Naive B cell (primary cell): ENCODE measurements at regions not wholly inside any gene's neighbourhood (a gene's known extent, or its start where the extent isn't known, plus 50 kb on each side); places are given as distances from the start of the nearest gene placed in this dataset.
A peak's percentile ranks its signal among the peaks of the same experiment; 100 is the strongest.

Experiments
- ATAC-seq, 2 donors: fragments of 150-1000 bp; cut with Tn5 transposase; 2 replicates each; pipeline ENCODE4 v1.10.0; 2021; ENCODE audit warnings: low read depth in 2 of 2, mild to moderate bottlenecking in 2 of 2, moderate library complexity in 2 of 2
- DNase-seq: peaks from one replicate; pipeline ENCODE4 v3.0.0; 2022
- H3K27ac Mint-ChIP-seq, 6 donors: one replicate each; pipeline ENCODE4 v1.8.0; 2020 to 2022; ENCODE audit warnings: mild to moderate bottlenecking in 6 of 6, mixed read lengths in 6 of 6, moderate library complexity in 5 of 6, inconsistent platforms in 2 of 6
- H3K27me3 Mint-ChIP-seq, 3 donors: one replicate each; pipeline ENCODE4 v1.8.0; 2021 to 2022; ENCODE audit warnings: mixed read lengths in 3 of 3, mild to moderate bottlenecking in 1 of 3
- H3K36me3 Mint-ChIP-seq, 2 donors: one replicate each; pipeline ENCODE4 v1.8.0; 2020 to 2022; ENCODE audit warnings: mixed read lengths in 2 of 2, inconsistent platforms in 1 of 2, mild to moderate bottlenecking in 1 of 2
- H3K4me1 Mint-ChIP-seq, 3 donors: one replicate each; pipeline ENCODE4 v1.8.0; 2020 to 2022; ENCODE audit warnings: mixed read lengths in 3 of 3, inconsistent platforms in 1 of 3, mild to moderate bottlenecking in 1 of 3, moderate library complexity in 1 of 3
- H3K4me3 Mint-ChIP-seq, 8 donors: one replicate each; pipeline ENCODE4 v1.8.0; 2020 to 2022; ENCODE audit warnings: mild to moderate bottlenecking in 8 of 8, mixed read lengths in 8 of 8, moderate library complexity in 8 of 8, inconsistent platforms in 2 of 8
- H3K9me3 Mint-ChIP-seq, 7 donors: one replicate each; pipeline ENCODE4 v1.8.0; 2020 to 2022; ENCODE audit warnings: mixed read lengths in 7 of 7, mild to moderate bottlenecking in 5 of 7, inconsistent platforms in 2 of 7, moderate library complexity in 1 of 7

DNA sequence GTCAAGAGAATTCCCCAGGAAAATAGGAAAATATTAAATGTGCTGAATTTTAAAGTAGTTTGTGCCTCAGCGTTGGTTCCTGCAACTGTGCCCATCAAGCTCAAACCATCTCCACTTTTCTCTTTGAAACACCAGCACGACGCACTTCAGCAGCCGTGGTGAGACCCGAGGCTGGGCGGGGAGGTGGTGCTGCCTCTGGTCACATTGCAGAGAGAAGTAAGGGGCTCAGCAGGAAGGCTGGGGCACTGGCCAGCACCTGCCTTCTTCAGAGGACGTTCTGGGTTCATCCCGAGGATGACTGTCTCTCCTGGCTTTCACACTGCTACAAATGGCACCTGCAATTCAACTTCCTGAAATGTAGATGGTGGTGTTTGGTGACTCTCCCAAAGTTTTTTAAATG lies 323.7 kb upstream of the SALL3 start:
- ATAC-seq (no peak), DNase-seq (no peak)
- peaks cover 0 to 5% (median 0%) of the 10 kb centered on the region in 3 donors for H3K4me1 Mint-ChIP-seq
- H3K27ac Mint-ChIP-seq, result no peak overlapping the region
- no peaks in the 10 kb centered on the region for H3K36me3 Mint-ChIP-seq
- no peak overlapping the region for H3K4me3 Mint-ChIP-seq
- peaks cover 0 to 9% (median 5%) of the 10 kb centered on the region in 3 donors for H3K27me3 Mint-ChIP-seq
- peaks cover 2 to 12% (median 7%) of the 10 kb centered on the region in 7 donors for H3K9me3 Mint-ChIP-seq

DNA sequence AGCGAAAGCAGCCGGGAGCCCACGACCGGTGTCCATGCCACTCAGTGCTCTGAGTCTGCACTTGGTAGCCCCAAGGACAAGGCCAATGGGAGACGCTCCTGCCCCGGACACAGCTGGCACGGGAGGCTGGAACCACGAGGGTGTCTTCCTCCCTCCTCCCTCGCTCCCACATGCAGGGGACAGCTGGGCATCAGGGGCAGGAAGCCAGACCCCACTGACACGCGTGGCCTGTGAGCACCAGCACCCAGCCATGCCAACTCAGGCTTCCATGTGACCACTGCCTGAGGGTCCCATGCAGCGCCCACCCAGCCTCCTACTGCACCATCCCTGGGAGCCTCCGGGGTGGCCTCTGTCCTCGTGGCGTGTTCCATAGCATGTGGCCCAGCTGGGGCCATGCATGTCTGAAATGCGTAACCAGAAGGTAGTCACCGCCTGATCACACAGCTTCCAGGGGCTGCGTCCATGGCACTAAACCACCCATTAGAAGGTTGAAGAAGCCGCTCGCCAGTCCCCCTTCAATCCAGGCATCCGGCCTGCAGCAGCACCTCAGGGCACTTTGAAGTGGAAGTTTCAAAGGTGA lies 323.2 kb upstream of the SALL3 start:
- H3K27ac Mint-ChIP-seq, result no peak overlapping the region

DNA sequence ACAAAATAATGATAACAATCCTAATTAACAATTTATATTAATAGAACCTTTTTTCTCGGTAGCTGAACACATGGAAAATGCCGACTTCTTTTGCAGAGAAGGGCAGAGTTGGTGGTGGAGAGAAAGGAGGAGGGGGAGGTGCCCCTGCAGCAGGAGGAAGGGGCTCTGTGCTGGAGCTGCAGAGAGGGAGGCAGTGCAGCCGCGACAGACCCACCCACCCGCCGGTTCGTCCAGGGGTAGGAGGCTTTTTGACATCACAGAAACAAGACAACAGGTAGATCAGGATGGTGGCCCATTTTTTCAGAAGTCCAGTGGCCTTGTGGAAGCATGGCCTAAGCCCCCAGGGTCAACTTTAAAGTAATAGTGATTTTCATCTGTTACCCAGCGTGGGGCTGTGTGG lies 321.1 kb upstream of the SALL3 start:
- H3K4me1 Mint-ChIP-seq, result peaks cover 0 to 5% (median 0%) of the 10 kb centered on the region in 3 donors
- H3K9me3 Mint-ChIP-seq, result peaks cover 0 to 5% (median 2%) of the 10 kb centered on the region in 7 donors
- H3K4me3 Mint-ChIP-seq, result no peak overlapping the region
- H3K27ac Mint-ChIP-seq, result no peak overlapping the region
- peaks cover 0 to 10% (median 7%) of the 10 kb centered on the region in 3 donors for H3K27me3 Mint-ChIP-seq
- no peaks in the 10 kb centered on the region for H3K36me3 Mint-ChIP-seq
- DNase-seq, result no peak
- ATAC-seq, result no peak

More for the DNA sequence above, 323.2 kb upstream of the SALL3 start:
- DNase-seq (no peak), ATAC-seq (no peak)
- no peaks in the 10 kb centered on the region for H3K36me3 Mint-ChIP-seq
- peak overlapping the region in 1 of 8 donors; percentile 60 for H3K4me3 Mint-ChIP-seq
- H3K4me1 Mint-ChIP-seq, result peaks cover 0 to 5% (median 0%) of the 10 kb centered on the region in 3 donors
- peaks cover 2 to 12% (median 7%) of the 10 kb centered on the region in 7 donors for H3K9me3 Mint-ChIP-seq
- peaks cover 0 to 10% (median 7%) of the 10 kb centered on the region in 3 donors for H3K27me3 Mint-ChIP-seq

DNA sequence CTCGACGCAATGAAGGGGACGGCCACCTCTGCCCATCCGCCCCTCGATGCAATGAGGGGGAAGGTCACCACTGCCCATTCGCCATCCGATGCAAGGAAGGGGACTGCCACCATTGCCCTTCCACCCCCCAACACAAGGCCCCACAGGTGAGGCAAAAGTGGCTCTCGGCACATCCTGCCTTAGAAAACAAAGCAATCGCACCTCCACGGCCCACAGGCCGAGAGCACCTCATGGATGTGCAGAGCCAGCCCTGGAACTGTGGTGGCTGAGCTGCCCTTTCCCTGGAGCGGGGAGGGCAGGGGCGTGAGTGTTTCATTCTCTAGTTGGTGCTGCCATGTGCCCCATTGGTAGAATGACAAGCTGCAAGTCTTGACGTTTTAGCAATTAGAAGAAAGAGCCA lies 320.6 kb upstream of the SALL3 start:
- H3K27me3 Mint-ChIP-seq, result peaks cover 0 to 10% (median 7%) of the 10 kb centered on the region in 3 donors
- no peak for ATAC-seq
- peaks cover 0 to 5% (median 2%) of the 10 kb centered on the region in 7 donors for H3K9me3 Mint-ChIP-seq
- no peak overlapping the region for H3K27ac Mint-ChIP-seq
- no peak overlapping the region for H3K4me3 Mint-ChIP-seq
- no peaks in the 10 kb centered on the region for H3K36me3 Mint-ChIP-seq
- DNase-seq, result no peak
- H3K4me1 Mint-ChIP-seq, result peaks cover 0 to 5% (median 0%) of the 10 kb centered on the region in 3 donors

DNA sequence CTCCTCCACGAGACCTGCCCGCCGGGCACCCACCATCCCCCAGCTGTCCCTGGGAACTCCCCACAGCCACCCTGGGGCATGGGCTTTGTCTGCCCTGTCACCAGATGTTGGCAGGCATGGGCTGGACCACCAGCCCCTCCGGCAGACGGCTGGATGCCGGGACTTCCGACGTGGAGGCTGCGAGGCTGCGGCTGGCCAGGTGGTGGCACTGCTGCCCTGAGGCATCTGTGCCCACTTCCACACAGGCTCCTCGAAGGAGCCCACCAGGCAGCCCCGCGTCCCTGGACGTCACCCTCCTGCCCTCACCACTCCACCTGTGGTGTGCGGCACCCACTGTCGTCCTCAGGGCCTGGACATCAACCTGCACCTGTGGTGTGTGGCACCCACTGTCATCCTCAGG lies 319.9 kb upstream of the SALL3 start:
- DNase-seq, result no peak
- ATAC-seq, result no peak
- Mint-ChIP-seq H3K27me3 (peaks cover 0 to 10% (median 7%) of the 10 kb centered on the region in 3 donors), H3K4me1 (peaks cover 0 to 5% (median 0%) of the 10 kb centered on the region in 3 donors), H3K4me3 (no peak overlapping the region), H3K9me3 (peaks cover 0 to 5% (median 2%) of the 10 kb centered on the region in 7 donors), H3K27ac (no peak overlapping the region), H3K36me3 (no peaks in the 10 kb centered on the region)

DNA sequence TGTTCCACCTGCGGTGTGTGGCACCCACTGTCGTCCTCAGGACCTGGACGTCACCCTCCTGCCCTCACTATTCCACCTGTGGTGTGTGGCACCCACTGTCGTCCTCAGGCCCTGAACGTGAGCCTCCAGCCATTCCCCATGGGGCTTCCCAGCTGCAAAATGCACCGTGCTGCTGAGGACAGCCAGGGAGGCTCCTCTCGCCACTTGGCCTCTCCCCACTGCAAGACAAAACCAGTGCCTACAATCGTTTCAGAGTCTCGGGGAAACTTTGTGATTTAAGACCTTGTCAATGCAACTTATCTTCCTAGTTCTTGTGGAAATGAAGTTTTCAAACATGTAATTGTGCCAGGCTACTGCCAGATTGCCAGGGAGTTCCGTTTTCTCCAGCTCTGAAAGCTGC lies 319.3 kb upstream of the SALL3 start:
- Mint-ChIP-seq H3K4me1 (peaks cover 0 to 5% (median 0%) of the 10 kb centered on the region in 3 donors), H3K4me3 (peak overlapping the region in 1 of 8 donors; percentile 35), H3K36me3 (no peaks in the 10 kb centered on the region), H3K27me3 (peaks cover 0 to 10% (median 7%) of the 10 kb centered on the region in 3 donors), H3K27ac (no peak overlapping the region), H3K9me3 (peaks cover 0 to 5% (median 2%) of the 10 kb centered on the region in 7 donors)
- ATAC-seq, result no peak
- DNase-seq, result no peak

DNA sequence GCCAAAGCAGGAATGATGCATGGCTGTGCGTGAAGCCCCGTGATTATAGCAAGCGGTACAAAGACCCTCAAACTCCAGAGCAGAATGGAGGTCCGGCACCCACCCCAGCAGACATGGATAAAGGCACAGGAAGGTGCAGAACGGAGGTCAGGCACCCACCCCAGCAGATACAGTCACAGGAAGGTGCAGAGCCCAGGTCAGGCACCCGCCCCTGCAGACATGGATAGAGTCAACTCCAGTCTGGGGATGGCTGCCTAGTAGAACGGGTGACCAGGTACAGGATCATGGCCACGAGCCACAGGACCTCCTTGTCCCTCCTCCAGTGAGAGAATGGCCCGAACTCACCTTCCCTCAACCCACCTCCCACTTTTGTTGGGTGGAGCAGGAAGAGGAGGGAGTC lies 318.3 kb upstream of the SALL3 start:
- Mint-ChIP-seq H3K36me3 (no peaks in the 10 kb centered on the region), H3K4me1 (peaks cover 0 to 5% (median 0%) of the 10 kb centered on the region in 3 donors), H3K9me3 (peaks cover 0 to 4% (median 2%) of the 10 kb centered on the region in 7 donors), H3K27ac (no peak overlapping the region), H3K27me3 (peaks cover 0 to 10% (median 7%) of the 10 kb centered on the region in 3 donors), H3K4me3 (no peak overlapping the region)
- ATAC-seq (no peak), DNase-seq (no peak)

DNA sequence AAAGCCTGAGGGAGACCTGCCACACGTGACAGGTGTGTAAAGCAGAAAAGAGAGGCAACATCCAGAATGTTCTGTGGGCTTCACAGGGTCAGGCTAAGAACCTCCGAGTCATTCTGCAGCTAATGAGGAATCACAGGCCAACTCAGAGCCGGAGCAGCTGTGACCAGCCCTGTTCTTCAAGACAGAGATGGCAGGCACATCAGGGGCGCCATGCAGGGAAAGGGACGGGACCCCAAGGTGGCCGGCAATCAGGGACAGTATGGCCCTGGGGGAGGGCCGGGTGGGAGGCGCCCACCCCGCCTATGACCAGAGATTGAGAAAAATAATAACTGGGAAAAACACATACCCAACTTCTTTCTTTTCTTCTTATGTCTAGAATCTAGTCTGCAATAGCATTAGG lies 316.7 kb upstream of the SALL3 start:
- H3K9me3 Mint-ChIP-seq, result peaks cover 0 to 4% (median 0%) of the 10 kb centered on the region in 7 donors
- H3K36me3 Mint-ChIP-seq, result no peaks in the 10 kb centered on the region
- no peak for ATAC-seq
- H3K4me3 Mint-ChIP-seq, result no peak overlapping the region
- no peak overlapping the region for H3K27ac Mint-ChIP-seq
- peaks cover 0 to 10% (median 7%) of the 10 kb centered on the region in 3 donors for H3K27me3 Mint-ChIP-seq
- DNase-seq, result no peak
- peaks cover 0 to 5% (median 0%) of the 10 kb centered on the region in 3 donors for H3K4me1 Mint-ChIP-seq

DNA sequence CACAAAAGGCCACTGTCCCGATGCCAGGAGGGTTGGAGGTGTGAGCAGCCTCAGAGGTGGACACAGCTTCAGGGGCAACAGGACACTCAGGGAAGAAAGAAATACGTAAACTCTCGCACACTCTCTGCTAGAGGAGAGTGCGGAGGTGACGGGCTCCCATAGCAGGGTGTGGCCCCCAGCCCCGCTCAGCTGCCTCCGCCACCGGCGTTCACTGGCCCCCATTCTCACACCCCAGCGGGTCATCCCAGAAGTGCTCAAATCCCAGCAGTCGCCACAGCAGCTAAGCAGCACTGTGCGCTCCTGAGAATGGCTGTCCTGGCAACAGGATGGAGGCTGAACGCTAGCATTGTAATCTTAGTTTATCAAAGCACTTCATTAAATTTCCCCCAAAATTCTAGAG lies 315.6 kb upstream of the SALL3 start:
- no peaks in the 10 kb centered on the region for H3K36me3 Mint-ChIP-seq
- DNase-seq (no peak), ATAC-seq (no peak)
- H3K4me1 Mint-ChIP-seq, result peaks cover 0 to 5% (median 0%) of the 10 kb centered on the region in 3 donors
- H3K27ac Mint-ChIP-seq, result no peak overlapping the region
- H3K27me3 Mint-ChIP-seq, result peaks cover 0 to 10% (median 7%) of the 10 kb centered on the region in 3 donors
- no peak overlapping the region for H3K4me3 Mint-ChIP-seq
- H3K9me3 Mint-ChIP-seq, result peaks cover 0 to 4% (median 0%) of the 10 kb centered on the region in 7 donors

DNA sequence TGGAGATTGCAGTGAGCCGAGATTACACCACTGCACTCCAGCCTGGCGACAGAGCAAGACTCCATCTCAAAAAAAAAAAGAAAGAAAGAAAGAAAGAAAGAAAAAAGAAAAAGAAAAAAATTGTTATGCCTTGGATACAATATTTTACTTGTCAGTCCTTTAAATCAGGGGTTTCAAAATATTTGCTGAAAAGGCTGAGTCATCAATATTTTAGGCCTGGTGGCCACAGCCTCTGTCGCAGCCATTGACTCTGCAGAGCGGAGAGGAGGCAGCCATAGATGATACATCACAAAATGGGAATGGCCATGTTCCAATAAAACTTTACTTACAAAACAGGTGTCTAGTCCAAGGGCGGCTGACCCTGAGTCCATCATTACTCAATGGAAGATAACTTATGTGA lies 314.8 kb upstream of the SALL3 start:
- H3K36me3 Mint-ChIP-seq, result no peaks in the 10 kb centered on the region
- no peak overlapping the region for H3K27ac Mint-ChIP-seq
- peaks cover 0 to 4% (median 0%) of the 10 kb centered on the region in 7 donors for H3K9me3 Mint-ChIP-seq
- H3K4me3 Mint-ChIP-seq, result no peak overlapping the region
- peaks cover 0 to 5% (median 0%) of the 10 kb centered on the region in 3 donors for H3K4me1 Mint-ChIP-seq
- peaks cover 2 to 10% (median 7%) of the 10 kb centered on the region in 3 donors for H3K27me3 Mint-ChIP-seq
- no peak for ATAC-seq
- DNase-seq, result no peak

DNA sequence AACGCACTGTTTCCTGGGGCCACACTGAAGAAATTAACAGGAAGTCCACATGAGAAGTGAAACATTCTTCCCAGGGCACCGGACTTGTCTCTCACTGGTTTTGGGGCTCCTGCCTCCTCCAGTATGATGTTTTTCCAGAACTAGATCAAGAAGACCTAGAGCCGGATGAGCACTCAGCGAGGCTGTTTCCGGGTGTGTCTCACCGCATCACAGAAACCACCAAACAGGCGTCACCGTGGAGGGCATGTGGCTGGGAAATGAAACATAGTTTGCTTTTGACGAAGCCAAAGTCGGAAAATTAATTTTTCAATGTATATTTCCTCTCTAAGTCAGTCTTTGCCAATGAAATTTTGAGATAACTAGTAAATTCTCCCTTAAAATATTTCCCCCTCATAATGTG lies 314.0 kb upstream of the SALL3 start:
- H3K9me3 Mint-ChIP-seq, result peaks cover 0 to 3% (median 0%) of the 10 kb centered on the region in 7 donors
- H3K27ac Mint-ChIP-seq, result no peak overlapping the region
- no peak overlapping the region for H3K4me3 Mint-ChIP-seq
- DNase-seq (no peak), ATAC-seq (no peak)
- H3K36me3 Mint-ChIP-seq, result no peaks in the 10 kb centered on the region
- H3K27me3 Mint-ChIP-seq, result peaks cover 4% of the 10 kb centered on the region in 3 donors
- H3K4me1 Mint-ChIP-seq, result peaks cover 0 to 2% (median 0%) of the 10 kb centered on the region in 3 donors

DNA sequence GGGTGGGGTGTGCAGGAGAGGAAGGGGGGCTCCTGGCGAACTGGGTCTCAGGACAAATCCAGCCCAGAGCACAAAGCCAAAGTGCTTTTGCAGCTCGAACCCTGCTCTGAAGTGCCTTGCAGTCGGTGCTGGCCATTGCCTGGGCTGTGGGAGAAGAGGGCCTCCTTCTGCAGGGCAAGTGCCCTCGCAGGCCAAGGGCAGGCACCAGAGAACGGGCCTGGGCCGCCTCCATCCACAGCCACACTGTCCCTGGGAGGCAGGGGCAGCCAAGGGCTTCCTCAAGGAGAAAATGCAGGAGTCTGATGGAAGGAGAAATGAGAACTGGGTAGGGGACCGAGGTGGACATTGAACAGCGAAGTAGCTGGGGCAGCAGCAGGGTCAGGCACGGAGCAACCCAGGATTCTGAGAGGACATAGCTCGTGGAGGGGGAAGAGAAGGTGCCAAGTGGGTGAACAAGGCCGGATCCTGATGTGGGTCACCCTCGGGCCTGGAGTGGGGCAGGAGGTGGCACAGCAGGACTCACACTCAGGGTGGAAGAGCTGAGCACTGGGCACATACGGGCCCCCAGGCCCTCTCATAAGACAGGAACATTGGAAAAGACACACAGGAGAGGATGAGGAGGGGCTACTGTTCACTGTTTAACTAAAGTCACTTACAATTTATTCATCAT lies 312.8 kb upstream of the SALL3 start:
- no peak for ATAC-seq
- Mint-ChIP-seq H3K4me3 (no peak overlapping the region), H3K4me1 (no peaks in the 10 kb centered on the region), H3K27me3 (peaks cover 0 to 4% (median 0%) of the 10 kb centered on the region in 3 donors), H3K36me3 (no peaks in the 10 kb centered on the region), H3K9me3 (peaks cover 0 to 3% (median 0%) of the 10 kb centered on the region in 7 donors), H3K27ac (no peak overlapping the region)
- DNase-seq, result no peak

DNA sequence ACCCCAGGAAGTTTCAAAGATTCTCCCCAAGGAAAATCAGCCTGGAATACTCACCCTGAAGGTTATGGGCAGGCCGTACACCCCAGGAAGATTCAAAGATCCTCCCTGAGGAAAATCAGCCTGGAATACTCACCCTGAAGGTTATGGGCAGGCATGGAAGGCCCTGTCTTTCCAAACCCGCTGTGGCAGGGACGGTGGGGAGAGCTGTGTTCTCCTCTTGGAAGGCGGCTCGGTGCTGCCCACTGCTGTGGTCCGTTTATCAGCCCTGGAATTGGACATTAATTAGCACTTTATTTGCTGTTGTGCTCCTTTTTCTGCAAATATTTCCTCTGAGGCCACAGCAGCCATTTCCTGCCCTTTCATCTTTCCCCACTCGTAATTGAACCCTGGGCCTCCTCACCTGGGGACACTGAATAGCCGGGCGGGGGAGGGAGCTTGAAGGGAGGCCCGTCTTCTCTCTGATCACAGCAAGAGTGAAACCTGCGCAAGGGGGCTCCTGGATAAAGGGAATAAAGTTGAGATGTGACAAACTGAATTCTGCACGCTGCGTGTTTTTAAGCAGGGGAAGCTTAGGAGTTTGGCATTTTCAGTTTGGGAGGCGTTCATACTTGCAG lies 308.7 kb upstream of the SALL3 start:
- ATAC-seq, result no peak
- Mint-ChIP-seq H3K27me3 (peaks cover 0 to 4% (median 0%) of the 10 kb centered on the region in 3 donors), H3K27ac (no peak overlapping the region), H3K4me3 (no peak overlapping the region), H3K4me1 (no peaks in the 10 kb centered on the region), H3K9me3 (peaks cover 0 to 1% (median 0%) of the 10 kb centered on the region in 7 donors), H3K36me3 (no peaks in the 10 kb centered on the region)
- no peak for DNase-seq
